Karpas-422 (cell line): ENCODE measurements at regions not wholly inside any gene's neighbourhood (a gene's known extent, or its start where the extent isn't known, plus 50 kb on each side); places are given as distances from the start of the nearest gene placed in this dataset. TPM values are rescaled to one million over a fixed set of nuclear protein-coding genes. Genes with fewer than 3 reads are reported as not detected.

Experiments used
- DNase-seq: peaks from one replicate; pipeline ENCODE4 v3.0.0-alpha.2; 2015
- H2AFZ ChIP-seq: fragments of 200-600 bp; sonication (generic); 2 replicates; pipeline ENCODE4 v1.6.1; 2014; ENCODE audit warnings: antibody characterized with exemption, low read length, mixed read lengths
- H3K27ac ChIP-seq: fragments of 200-600 bp; sonication (generic); 2 replicates; pipeline ENCODE4 v1.5.1; 2014; ENCODE audit warnings: mild to moderate bottlenecking, low read length, moderate library complexity
- H3K27me3 ChIP-seq: fragments of 200-600 bp; sonication (generic); 2 replicates; pipeline ENCODE4 v1.6.1; 2014; ENCODE audit warnings: low read length, mixed read lengths
- H3K36me3 ChIP-seq: fragments of 200-600 bp; sonication (generic); 2 replicates; pipeline ENCODE4 v1.6.1; 2014; ENCODE audit warnings: low read length, mixed read lengths; ENCODE audit not compliant: insufficient read depth
- H3K4me1 ChIP-seq: fragments of 200-600 bp; sonication (generic); 2 replicates; pipeline ENCODE4 v1.6.1; 2014; ENCODE audit warnings: mild to moderate bottlenecking, low read length, mixed read lengths
- H3K4me2 ChIP-seq: fragments of 200-600 bp; sonication (generic); 2 replicates; pipeline ENCODE4 v1.6.1; 2014; ENCODE audit warnings: low read length, low read depth, mild to moderate bottlenecking; ENCODE audit not compliant: poor library complexity, severe bottlenecking
- H3K4me3 ChIP-seq: fragments of 200-600 bp; sonication (generic); 2 replicates; pipeline ENCODE4 v1.5.1; 2014; ENCODE audit warnings: mild to moderate bottlenecking, antibody characterized with exemption, low read length, mixed read lengths
- H3K79me2 ChIP-seq: fragments of 200-600 bp; sonication (generic); 2 replicates; pipeline ENCODE4 v1.6.1; 2014; ENCODE audit warnings: mild to moderate bottlenecking, low read length, mixed read lengths
- H3K9ac ChIP-seq: fragments of 200-600 bp; sonication (generic); 2 replicates; pipeline ENCODE4 v1.6.0; 2014; ENCODE audit warnings: low read length
- H3K9me2 ChIP-seq: fragments of 200-600 bp; sonication (generic), shearing (Covaris generic); replicated peaks from 2 replicates; pipeline ENCODE4 v1.6.0; 2014; ENCODE audit warnings: mild to moderate bottlenecking, low read length, moderate library complexity; ENCODE audit not compliant: insufficient read depth
- H3K9me3 ChIP-seq: fragments of 300-700, 200-600 bp; sonication (generic); 2 replicates; pipeline ENCODE4 v1.6.1; 2014; ENCODE audit warnings: low read length, mixed read lengths
- H4K20me1 ChIP-seq: fragments of 200-600 bp; sonication (generic); 2 replicates; pipeline ENCODE4 v1.6.1; 2014; ENCODE audit warnings: mild to moderate bottlenecking, antibody characterized with exemption, low read length, low read depth; ENCODE audit not compliant: insufficient read depth
- small RNA-seq: library from RNA; depleted of rRNA; stranded (forward); fragments of <200 nt; gene quantifications from one replicate; pipeline ENCODE3, GENCODE V24; 2014

DNA sequence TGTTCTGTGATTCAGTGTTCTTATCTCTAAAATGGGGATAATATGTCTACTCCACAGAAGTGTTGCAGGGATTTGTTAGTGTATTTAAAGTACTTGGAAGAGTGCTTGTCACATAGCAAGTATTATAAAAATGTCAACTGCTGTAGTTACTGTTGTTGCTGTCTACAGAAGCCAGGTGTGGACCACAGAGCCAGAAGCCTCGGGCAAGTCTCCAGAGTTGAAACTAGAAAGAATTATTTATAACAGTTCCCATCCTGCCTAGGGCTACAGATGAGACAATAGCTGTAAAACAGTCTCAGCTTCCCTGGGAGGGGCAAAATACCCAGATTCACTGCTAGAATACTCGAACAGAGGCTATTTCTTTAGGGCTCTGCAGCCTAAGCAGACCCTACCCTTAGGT lies 55.4 kb upstream of the FUT8 start:
- Histone ChIP-seq H3K4me1 (peaks cover 25% of the 10 kb centered on the region), H3K27ac (no peak overlapping the region), H3K9me2 (no peaks in the 10 kb centered on the region), H3K4me2 (no peak overlapping the region), H3K36me3 (no peaks in the 10 kb centered on the region), H2AFZ (no peak overlapping the region), H4K20me1 (no peaks in the 10 kb centered on the region), H3K79me2 (no peaks in the 10 kb centered on the region), H3K27me3 (no peaks in the 10 kb centered on the region), H3K4me3 (no peak overlapping the region), H3K9me3 (no peaks in the 10 kb centered on the region), H3K9ac (no peak overlapping the region)
- no peak for DNase-seq

DNA sequence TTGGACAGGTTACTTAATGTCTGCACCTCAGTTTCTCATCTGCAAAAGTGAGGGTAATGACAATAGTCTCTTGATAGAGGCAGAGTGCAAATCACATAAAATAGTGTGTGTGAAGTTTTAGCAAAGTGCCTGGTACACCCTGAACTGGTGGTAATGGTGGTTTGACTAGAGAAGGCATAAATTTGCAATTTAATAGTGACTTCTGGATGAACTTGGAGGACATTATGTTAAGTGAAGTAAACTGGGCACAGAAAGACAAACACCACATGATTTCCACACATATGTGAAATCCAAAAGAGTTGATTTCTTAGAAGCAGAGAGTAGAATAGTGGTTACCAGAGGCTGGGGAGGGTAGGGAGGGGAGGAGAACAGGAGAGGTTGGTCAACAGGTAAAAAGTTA lies 54.8 kb upstream of the FUT8 start:
- Histone ChIP-seq H2AFZ (no peak overlapping the region), H3K9me3 (no peaks in the 10 kb centered on the region), H3K4me1 (peaks cover 21% of the 10 kb centered on the region), H3K27ac (no peak overlapping the region), H3K4me3 (no peak overlapping the region), H3K4me2 (no peak overlapping the region), H3K9ac (no peak overlapping the region), H3K27me3 (no peaks in the 10 kb centered on the region), H4K20me1 (no peaks in the 10 kb centered on the region), H3K36me3 (no peaks in the 10 kb centered on the region), H3K9me2 (no peaks in the 10 kb centered on the region), H3K79me2 (no peaks in the 10 kb centered on the region)
- DNase-seq, result no peak

DNA sequence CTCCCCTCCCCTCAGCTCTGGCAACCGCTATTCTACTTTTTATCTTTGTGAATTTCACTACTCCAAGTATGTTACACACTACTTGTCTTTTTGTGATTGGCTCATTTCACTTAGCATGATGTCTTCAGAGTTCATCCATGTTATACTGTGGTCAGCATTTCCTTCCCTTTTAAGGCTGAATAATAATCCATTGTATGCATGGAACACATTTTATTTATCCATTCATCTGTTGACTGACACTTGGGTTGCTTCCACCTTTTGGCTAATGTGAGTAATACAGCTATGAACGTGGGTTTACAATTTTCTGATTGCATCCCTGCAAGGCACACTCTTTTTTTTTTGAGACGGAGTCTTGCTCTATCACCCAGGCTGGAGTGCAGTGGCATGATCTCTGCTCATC lies 53.0 kb upstream of the FUT8 start:
- Histone ChIP-seq H3K36me3 (no peaks in the 10 kb centered on the region), H3K4me1 (peaks cover 8% of the 10 kb centered on the region), H3K4me3 (no peak overlapping the region), H2AFZ (no peak overlapping the region), H3K9me2 (no peaks in the 10 kb centered on the region), H3K9ac (no peak overlapping the region), H4K20me1 (no peaks in the 10 kb centered on the region), H3K4me2 (no peak overlapping the region), H3K27me3 (no peaks in the 10 kb centered on the region), H3K79me2 (no peaks in the 10 kb centered on the region), H3K27ac (no peak overlapping the region), H3K9me3 (no peaks in the 10 kb centered on the region)
- no peak for DNase-seq

DNA sequence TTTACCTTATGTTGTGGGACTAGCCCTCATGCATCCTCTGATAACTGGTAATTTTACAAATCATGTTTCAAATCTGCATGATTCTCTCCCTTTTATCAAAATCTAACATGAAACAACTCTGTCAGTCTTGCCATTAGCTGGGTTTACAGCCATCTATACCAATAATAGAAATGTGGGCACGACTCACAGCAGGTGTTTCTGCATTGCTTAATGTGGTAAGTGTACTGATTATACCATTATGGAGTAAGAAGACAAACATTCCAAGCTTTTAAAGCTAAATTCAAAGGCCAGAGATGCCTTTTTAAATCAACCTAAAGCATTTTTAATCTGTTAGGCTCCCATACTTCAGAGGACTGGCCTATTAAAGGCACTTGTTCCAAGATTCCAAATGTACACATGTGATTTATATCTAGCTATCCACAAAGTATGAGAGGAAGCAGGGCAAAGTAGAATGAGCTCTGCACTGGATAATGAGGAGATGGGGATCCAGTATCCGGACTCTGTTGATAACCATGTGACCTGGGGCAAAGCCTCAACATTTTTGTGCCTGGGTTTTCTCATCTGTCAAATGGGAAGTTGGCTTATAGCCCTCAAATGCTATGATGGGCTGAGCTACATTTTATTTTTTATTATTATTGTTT lies 52.3 kb upstream of the FUT8 start:
- no peaks in the 10 kb centered on the region for H3K36me3 ChIP-seq
- no peak overlapping the region for H3K4me2 ChIP-seq
- H3K9me3 ChIP-seq, result no peaks in the 10 kb centered on the region
- no peaks in the 10 kb centered on the region for H3K79me2 ChIP-seq
- peaks cover 8% of the 10 kb centered on the region for H3K4me1 ChIP-seq
- no peaks in the 10 kb centered on the region for H3K9me2 ChIP-seq
- H3K27me3 ChIP-seq, result no peaks in the 10 kb centered on the region
- no peak for DNase-seq
- no peaks in the 10 kb centered on the region for H4K20me1 ChIP-seq
- H3K27ac ChIP-seq, result no peak overlapping the region
- no peak overlapping the region for H3K4me3 ChIP-seq
- H3K9ac ChIP-seq, result no peak overlapping the region
- no peak overlapping the region for H2AFZ ChIP-seq

DNA sequence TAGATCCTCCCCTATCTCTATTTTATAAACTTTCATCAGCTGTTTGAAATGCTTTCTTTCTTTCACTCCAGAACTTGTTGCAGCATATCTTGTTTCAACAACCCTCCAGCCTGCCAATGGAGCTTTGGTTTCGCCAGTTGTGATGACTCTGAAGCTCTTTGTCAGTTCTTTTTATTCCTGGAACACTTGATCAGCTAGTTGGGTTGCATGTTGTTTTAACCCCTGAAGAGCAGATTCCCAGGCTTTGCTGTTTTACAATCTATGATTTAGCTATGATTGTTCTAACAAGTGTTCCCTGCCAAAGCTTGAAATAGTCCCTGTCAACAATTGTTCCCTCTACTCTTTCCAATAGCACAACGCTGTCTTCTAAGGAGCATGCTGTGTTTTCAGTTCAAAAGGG lies 50.6 kb upstream of the FUT8 start:
- Histone ChIP-seq H3K9me2 (no peaks in the 10 kb centered on the region), H4K20me1 (no peaks in the 10 kb centered on the region), H3K27me3 (no peaks in the 10 kb centered on the region), H3K4me3 (no peak overlapping the region), H3K9ac (no peak overlapping the region), H3K4me2 (no peak overlapping the region), H3K79me2 (no peaks in the 10 kb centered on the region), H3K4me1 (peaks cover 13% of the 10 kb centered on the region), H3K27ac (no peak overlapping the region), H3K36me3 (no peaks in the 10 kb centered on the region), H2AFZ (no peak overlapping the region), H3K9me3 (no peaks in the 10 kb centered on the region)
- no peak for DNase-seq

Small RNAs in the stretch of these regions (small RNA-seq; reads per million reads assigned to genes)
- gene AL355076.1 (not detected), gene MIR4708 (not detected)
